ENCODE measurements at regions not wholly inside any gene's neighbourhood (a gene's known extent, or its start where the extent isn't known, plus 50 kb on each side); places are given as distances from the start of the nearest gene placed in this dataset.

- no peaks in the 10 kb centered on the region for H3K36me3 ChIP-seq
- TF ChIP-seq CTCF (IDR thresholded peaks at IDR 0.05) (no peak), POLR2A (IDR thresholded peaks at IDR 0.05) (no peak)
Measured at GRCh38 chr5:15334551-15335266, 165.3 kb upstream of the FBXL7 start.

GRCh38 chr5:15333091-15333490 lies 166.9 kb upstream of the FBXL7 start:
- Histone ChIP-seq H3K27ac (no peak overlapping the region), H3K9me3 (no peaks in the 10 kb centered on the region), H3K4me1 (no peaks in the 10 kb centered on the region), H3K27me3 (no peaks in the 10 kb centered on the region), H3K4me3 (no peak overlapping the region), H3K36me3 (no peaks in the 10 kb centered on the region)
- intact Hi-C loops (cut with DNase I; ENCODE audit: low total_unique reads), result no loop called here
- TF ChIP-seq CTCF (IDR thresholded peaks at IDR 0.05), result no peak
- no peak for TF ChIP-seq POLR2A (IDR thresholded peaks at IDR 0.05)
- no peak for DNase-seq

More at GRCh38 chr5:15334551-15335266, 165.3 kb upstream of the FBXL7 start:
- H3K9me3 ChIP-seq, result no peaks in the 10 kb centered on the region
- H3K4me3 ChIP-seq, result no peak overlapping the region
- H3K4me1 ChIP-seq, result no peaks in the 10 kb centered on the region
- no peak overlapping the region for H3K27ac ChIP-seq
- intact Hi-C loops (cut with DNase I; ENCODE audit: low total_unique reads), result no loop called here
- DNase-seq, result no peak
- H3K27me3 ChIP-seq, result no peaks in the 10 kb centered on the region

- Histone ChIP-seq H3K9me3 (no peaks in the 10 kb centered on the region), H3K27me3 (no peaks in the 10 kb centered on the region), H3K27ac (no peak overlapping the region), H3K4me1 (no peaks in the 10 kb centered on the region), H3K36me3 (no peaks in the 10 kb centered on the region), H3K4me3 (no peak overlapping the region)
- TF ChIP-seq POLR2A (IDR thresholded peaks at IDR 0.05) (no peak), CTCF (IDR thresholded peaks at IDR 0.05) (no peak)
- intact Hi-C loops (cut with DNase I; ENCODE audit: low total_unique reads), result no loop called here
- DNase-seq, result no peak
Measured at GRCh38 chr5:15326932-15327331, 173.0 kb upstream of the FBXL7 start.

- no peaks in the 10 kb centered on the region for H3K36me3 ChIP-seq
- H3K4me1 ChIP-seq, result no peaks in the 10 kb centered on the region
- H3K27me3 ChIP-seq, result no peaks in the 10 kb centered on the region
- TF ChIP-seq POLR2A (IDR thresholded peaks at IDR 0.05) (no peak), CTCF (IDR thresholded peaks at IDR 0.05) (no peak)
- intact Hi-C loops (cut with DNase I; ENCODE audit: low total_unique reads), result no loop called here
- DNase-seq, result no peak
- H3K27ac ChIP-seq, result no peak overlapping the region
- no peak overlapping the region for H3K4me3 ChIP-seq
- no peaks in the 10 kb centered on the region for H3K9me3 ChIP-seq
Measured at GRCh38 chr5:15326471-15326870, 173.5 kb upstream of the FBXL7 start.

- Histone ChIP-seq H3K9me3 (no peaks in the 10 kb centered on the region), H3K4me3 (no peak overlapping the region), H3K36me3 (no peaks in the 10 kb centered on the region), H3K27me3 (no peaks in the 10 kb centered on the region), H3K27ac (no peak overlapping the region), H3K4me1 (no peaks in the 10 kb centered on the region)
- intact Hi-C loops (cut with DNase I; ENCODE audit: low total_unique reads), result no loop called here
- TF ChIP-seq CTCF (IDR thresholded peaks at IDR 0.05) (no peak), POLR2A (IDR thresholded peaks at IDR 0.05) (no peak)
- no peak for DNase-seq
Measured at GRCh38 chr5:15322421-15322820, 177.6 kb upstream of the FBXL7 start.

Data from uterus (tissue), 3 donors.